B cell (primary cell): ENCODE measurements at regions not wholly inside any gene's neighbourhood (a gene's known extent, or its start where the extent isn't known, plus 50 kb on each side); places are given as distances from the start of the nearest gene placed in this dataset.

Experiments used
- CTCF ChIP-seq: fragments of 200-600 bp; IDR thresholded peaks from one replicate; pipeline ENCODE4 v1.8.0; 2022; ENCODE audit warnings: antibody characterized with exemption, mild to moderate bottlenecking
- EZH2 ChIP-seq: IDR thresholded peaks from 2 replicates; pipeline ENCODE4 v1.6.1; 2012; ENCODE audit warnings: borderline replicate concordance, low read depth, mild to moderate bottlenecking, moderate library complexity, low read length; ENCODE audit not compliant: insufficient read depth, poor library complexity, severe bottlenecking

GRCh38 chr6:91442342-91442741, 855.5 kb upstream of the MAP3K7 start:
- TF ChIP-seq EZH2, result no peak
- no peak for TF ChIP-seq CTCF
